HAP-1 (cell line): ENCODE measurements at regions not wholly inside any gene's neighbourhood (a gene's known extent, or its start where the extent isn't known, plus 50 kb on each side); places are given as distances from the start of the nearest gene placed in this dataset.
"Not testable (repeated sequence)": the region's sequence is repeated elsewhere in the genome, so short reads cannot be mapped to it uniquely, and the experiment has no call there.

Source experiments
- DNase-seq, 2 experiments: peaks; one replicate each; pipeline ENCODE4 v3.0.0-alpha.2; 2016 to 2020; ENCODE audit warnings: low spot score in 2 of 2
- H3K27me3 ChIP-seq: fragments of 250-450 bp; sonication (Bioruptor Pico); 2 replicates; pipeline ENCODE4 v1.5.1; 2020; ENCODE audit warnings: low read depth, mild to moderate bottlenecking, moderate library complexity
- H3K36me3 ChIP-seq: fragments of 250-450 bp; sonication (Bioruptor Pico); replicated peaks from 2 replicates; pipeline ENCODE4 v1.5.1; 2020; ENCODE audit warnings: mild to moderate bottlenecking
- H3K4me1 ChIP-seq: fragments of 250-450 bp; sonication (Bioruptor Pico); 2 replicates; pipeline ENCODE4 v1.5.1; 2020; ENCODE audit warnings: mild to moderate bottlenecking
- H3K4me3 ChIP-seq: fragments of 250-450 bp; sonication (Bioruptor Pico); 2 replicates; pipeline ENCODE4 v1.5.1; 2020; ENCODE audit warnings: mild to moderate bottlenecking, moderate library complexity
- H3K9me3 ChIP-seq: fragments of 250-450 bp; sonication (Bioruptor Pico); 2 replicates; pipeline ENCODE4 v1.5.1; 2020; ENCODE audit warnings: mild to moderate bottlenecking, moderate library complexity
- in situ Hi-C: fragments of 300-500 bp; cut with MboI; formaldehyde crosslinking; loops from 3 replicates; pipeline ENCODE4 v1.14.3; 2020; ENCODE audit warnings: low sequenced_read_pairs, inconsistent platforms, mixed read lengths

- no peak for DNase-seq
- in situ Hi-C loops = no loop called here
- Histone ChIP-seq H3K27me3 (no peaks in the 10 kb centered on the region), H3K9me3 (no peaks in the 10 kb centered on the region), H3K4me1 (no peaks in the 10 kb centered on the region), H3K36me3 (no peaks in the 10 kb centered on the region), H3K4me3 (no peak overlapping the region)
Measured at GRCh38 chr2:184455624-184456023, 142.7 kb upstream of the ZNF804A start.

- in situ Hi-C loops, H3K4me3 ChIP-seq, H3K27me3 ChIP-seq, H3K9me3 ChIP-seq, H3K36me3 ChIP-seq, H3K4me1 ChIP-seq, DNase-seq: not testable (repeated sequence)
Measured at GRCh38 chr2:184456693-184457092, 141.6 kb upstream of the ZNF804A start.

- in situ Hi-C loops = no loop called here
Measured at GRCh38 chr2:184463102-184463865, 135.0 kb upstream of the ZNF804A start.

GRCh38 chr2:184463866-184464248 is 134.5 kb upstream of the ZNF804A start:
- in situ Hi-C loops = no loop called here
- Histone ChIP-seq H3K9me3 (no peaks in the 10 kb centered on the region), H3K36me3 (no peaks in the 10 kb centered on the region), H3K4me3 (no peak overlapping the region), H3K4me1 (no peaks in the 10 kb centered on the region), H3K27me3 (no peaks in the 10 kb centered on the region)
- no peak for DNase-seq

More at GRCh38 chr2:184463102-184463865, 135.0 kb upstream of the ZNF804A start:
- Histone ChIP-seq H3K27me3 (no peaks in the 10 kb centered on the region), H3K9me3 (no peaks in the 10 kb centered on the region), H3K36me3 (no peaks in the 10 kb centered on the region), H3K4me1 (no peaks in the 10 kb centered on the region), H3K4me3 (no peak overlapping the region)
- DNase-seq = no peak

DNA sequence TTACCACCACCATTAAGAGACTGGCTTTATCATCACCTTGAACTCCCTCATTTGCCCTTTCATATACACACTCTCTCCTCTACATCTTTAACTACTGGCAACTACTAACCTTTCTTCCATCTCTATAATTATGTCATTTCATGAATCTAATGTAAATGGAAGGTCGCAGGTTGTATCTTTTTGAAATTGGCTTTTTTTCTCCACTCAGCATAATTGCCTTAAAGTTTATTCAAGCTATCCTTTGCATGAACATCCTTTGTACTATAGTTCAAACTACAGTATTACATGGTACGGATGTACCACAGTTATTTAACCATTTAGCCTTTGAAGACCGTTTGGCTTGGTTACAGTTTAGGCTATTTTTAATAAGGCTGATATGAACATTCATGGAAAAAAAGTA is 129.5 kb upstream of the ZNF804A start:
- DNase-seq = no peak
- H3K36me3 ChIP-seq = no peaks in the 10 kb centered on the region
- no peak overlapping the region for H3K4me3 ChIP-seq
- H3K27me3 ChIP-seq = no peaks in the 10 kb centered on the region
- no peaks in the 10 kb centered on the region for H3K9me3 ChIP-seq
- H3K4me1 ChIP-seq = no peaks in the 10 kb centered on the region
- in situ Hi-C loops = no loop called here

DNA sequence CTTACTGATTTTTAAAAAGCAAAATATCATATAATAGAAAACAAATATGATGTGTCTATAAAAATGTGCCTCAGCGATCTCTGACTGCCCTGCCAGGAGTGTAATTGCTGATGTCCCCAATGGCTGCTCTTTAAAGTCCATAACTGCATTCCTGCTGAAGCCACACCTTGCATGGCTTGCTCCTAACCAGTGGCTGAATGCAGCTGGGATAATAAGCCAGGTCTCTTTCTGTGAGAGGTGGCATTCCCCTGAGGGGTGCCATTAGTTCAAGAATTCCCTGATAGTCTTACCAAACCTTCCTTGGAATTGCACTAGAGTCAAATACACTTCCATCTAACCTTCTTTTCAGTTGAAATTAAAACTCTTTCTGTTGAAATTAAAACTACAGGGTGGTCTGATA is 125.8 kb upstream of the ZNF804A start:
- Histone ChIP-seq H3K9me3 (no peaks in the 10 kb centered on the region), H3K4me3 (no peak overlapping the region), H3K4me1 (no peaks in the 10 kb centered on the region), H3K36me3 (no peaks in the 10 kb centered on the region), H3K27me3 (no peaks in the 10 kb centered on the region)
- in situ Hi-C loops = no loop called here
- no peak for DNase-seq

DNA sequence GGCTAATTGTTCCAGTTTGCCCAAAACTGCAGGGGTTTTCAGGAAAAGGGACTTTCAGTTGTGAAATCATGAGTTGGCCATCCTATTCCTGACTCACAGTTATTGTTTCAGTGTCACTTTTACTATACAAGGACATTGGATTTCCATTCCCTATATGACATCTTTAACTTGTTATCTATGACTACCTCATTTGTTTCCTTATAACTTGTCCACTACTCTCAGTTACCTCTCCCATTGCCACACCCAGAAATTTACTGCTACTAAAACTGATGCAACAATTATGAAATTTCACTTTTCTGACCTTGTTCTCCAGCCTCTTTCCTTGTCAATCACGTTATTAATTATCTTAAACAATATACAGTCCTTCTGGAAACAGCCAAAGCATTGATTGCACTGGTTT is 116.5 kb upstream of the ZNF804A start:
- Histone ChIP-seq H3K36me3 (no peaks in the 10 kb centered on the region), H3K4me1 (no peaks in the 10 kb centered on the region), H3K9me3 (no peaks in the 10 kb centered on the region), H3K4me3 (no peak overlapping the region), H3K27me3 (no peaks in the 10 kb centered on the region)
- in situ Hi-C loops = no loop called here
- DNase-seq = no peak

DNA sequence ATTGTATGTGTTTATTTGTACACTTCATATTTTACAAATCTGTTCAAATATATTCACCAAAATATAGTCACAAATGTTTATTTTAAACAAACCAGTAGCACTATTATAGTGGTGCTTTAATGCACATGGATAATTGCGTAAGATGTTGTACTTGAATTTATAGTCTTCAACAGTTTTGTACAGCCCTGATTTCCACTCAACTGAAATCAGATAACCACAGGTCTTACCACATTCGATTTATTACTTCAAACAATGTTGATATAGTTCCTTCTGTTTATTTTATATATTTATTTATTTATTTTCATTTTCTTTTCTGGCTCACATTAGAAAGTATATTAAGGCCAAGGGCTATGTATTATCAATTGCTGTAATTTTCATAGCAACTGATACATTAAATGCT is 99.4 kb upstream of the ZNF804A start:
- H3K4me3 ChIP-seq = no peak overlapping the region
- no peaks in the 10 kb centered on the region for H3K4me1 ChIP-seq
- in situ Hi-C loops = no loop called here
- H3K9me3 ChIP-seq = no peaks in the 10 kb centered on the region
- no peaks in the 10 kb centered on the region for H3K36me3 ChIP-seq
- no peaks in the 10 kb centered on the region for H3K27me3 ChIP-seq
- DNase-seq = no peak

DNA sequence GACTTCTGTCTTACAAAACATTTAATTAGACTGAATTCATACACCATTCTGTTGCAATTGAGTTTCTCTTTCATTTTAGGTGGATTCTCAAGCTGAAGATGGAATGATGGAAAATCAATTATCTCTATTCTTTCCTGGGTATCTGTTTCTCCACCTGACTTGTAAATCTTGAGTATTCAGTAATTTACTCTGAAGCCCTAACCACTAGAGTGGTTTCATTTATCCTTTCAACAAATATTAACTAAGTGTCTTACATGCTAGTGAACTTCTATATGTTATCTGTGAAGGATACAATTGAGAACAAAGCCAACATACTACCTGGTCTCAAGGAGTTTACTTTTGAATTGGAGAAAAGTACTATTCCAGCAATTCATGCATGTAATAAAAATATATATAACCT is 94.1 kb upstream of the ZNF804A start:
- no peak for DNase-seq
- Histone ChIP-seq H3K4me3 (no peak overlapping the region), H3K27me3 (no peaks in the 10 kb centered on the region; the same call in 1 of the 2 replicates), H3K36me3 (no peaks in the 10 kb centered on the region), H3K9me3 (no peaks in the 10 kb centered on the region), H3K4me1 (no peaks in the 10 kb centered on the region)
- in situ Hi-C loops = no loop called here

GRCh38 chr2:184507254-184507653 is 91.1 kb upstream of the ZNF804A start:
- H3K4me3 ChIP-seq = no peak overlapping the region
- no peaks in the 10 kb centered on the region for H3K36me3 ChIP-seq
- no peaks in the 10 kb centered on the region; the same call in 1 of the 2 replicates for H3K27me3 ChIP-seq
- no peaks in the 10 kb centered on the region for H3K4me1 ChIP-seq
- no peak for DNase-seq
- H3K9me3 ChIP-seq = no peaks in the 10 kb centered on the region
- in situ Hi-C loops = no loop called here

DNA sequence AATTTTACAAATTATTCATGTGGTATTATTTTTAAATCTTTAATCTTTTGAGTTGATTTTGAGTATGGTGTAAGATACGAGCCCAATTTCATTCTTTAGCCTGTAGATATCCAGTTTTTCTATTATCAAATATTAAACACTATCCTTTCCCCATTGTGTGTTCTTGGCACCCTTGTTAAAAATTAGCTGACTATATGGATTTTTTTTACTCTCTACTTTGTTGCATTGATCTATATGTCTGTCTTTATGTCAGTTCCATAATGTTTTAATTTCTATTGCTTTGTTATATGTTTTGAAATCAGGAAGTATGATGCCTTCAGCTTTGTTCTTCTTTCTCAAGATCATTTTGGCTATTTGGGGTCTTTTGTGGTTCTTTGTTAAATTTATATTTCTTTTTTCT is 80.9 kb upstream of the ZNF804A start:
- no peaks in the 10 kb centered on the region for H3K9me3 ChIP-seq
- H3K4me1 ChIP-seq = no peaks in the 10 kb centered on the region
- no peaks in the 10 kb centered on the region for H3K36me3 ChIP-seq
- H3K27me3 ChIP-seq = no peaks in the 10 kb centered on the region
- H3K4me3 ChIP-seq = no peak overlapping the region
- DNase-seq = no peak
- in situ Hi-C loops = no loop called here

- H3K9me3 ChIP-seq = no peaks in the 10 kb centered on the region
- H3K36me3 ChIP-seq = no peaks in the 10 kb centered on the region
- H3K4me3 ChIP-seq = no peak overlapping the region
- H3K27me3 ChIP-seq = no peaks in the 10 kb centered on the region
- no peak for DNase-seq
- in situ Hi-C loops = no loop called here
- no peaks in the 10 kb centered on the region for H3K4me1 ChIP-seq
Measured at GRCh38 chr2:184520441-184520840, 77.9 kb upstream of the ZNF804A start.

DNA sequence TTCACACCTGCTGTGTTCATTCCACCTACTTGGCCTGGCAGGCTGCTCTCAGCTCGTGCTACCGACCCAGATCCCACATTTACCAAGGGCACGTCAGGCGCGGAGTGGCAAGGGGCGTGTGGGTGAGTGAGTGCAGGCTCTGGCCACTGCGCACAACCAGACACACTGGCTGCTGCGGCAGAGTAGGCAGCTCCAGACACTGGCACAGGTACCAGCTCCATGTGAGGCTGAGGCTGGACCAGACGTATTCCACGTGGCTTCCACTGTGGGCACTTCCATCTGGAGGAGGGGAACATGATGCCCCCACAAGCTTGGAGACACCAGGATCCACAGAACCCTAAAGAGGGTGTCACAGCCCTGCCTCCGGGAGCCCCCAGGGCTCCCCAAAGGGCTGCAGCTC is 74.6 kb upstream of the ZNF804A start:
- DNase-seq = no peak
- no peaks in the 10 kb centered on the region for H3K4me1 ChIP-seq
- no peak overlapping the region for H3K4me3 ChIP-seq
- H3K9me3 ChIP-seq = no peaks in the 10 kb centered on the region
- in situ Hi-C loops = no loop called here
- H3K27me3 ChIP-seq = no peaks in the 10 kb centered on the region
- H3K36me3 ChIP-seq = no peaks in the 10 kb centered on the region

- H3K36me3 ChIP-seq = no peaks in the 10 kb centered on the region
- H3K9me3 ChIP-seq = no peaks in the 10 kb centered on the region
- DNase-seq = no peak
- no peaks in the 10 kb centered on the region for H3K27me3 ChIP-seq
- no peaks in the 10 kb centered on the region for H3K4me1 ChIP-seq
- in situ Hi-C loops = no loop called here
- H3K4me3 ChIP-seq = no peak overlapping the region
Measured at GRCh38 chr2:184524551-184525382, 73.6 kb upstream of the ZNF804A start.
